HG02610 (cell line): ENCODE measurements at regions not wholly inside any gene's neighbourhood (a gene's known extent, or its start where the extent isn't known, plus 50 kb on each side); places are given as distances from the start of the nearest gene placed in this dataset.

Experiments
- ATAC-seq: cut with Tn5 transposase; IDR thresholded peaks from one replicate; pipeline ENCODE4 v1.9.1; 2021; ENCODE audit warnings: mild to moderate bottlenecking, moderate library complexity; ENCODE audit not compliant: unreplicated experiment

GRCh38 chr7:67413670-67414069 is 417.0 kb downstream of the TYW1 start:
- ATAC-seq, result no peak

- no peak for ATAC-seq
Observed at GRCh38 chr7:67414858-67415257, 418.2 kb downstream of the TYW1 start.

GRCh38 chr7:67422601-67423000 is 426.0 kb downstream of the TYW1 start:
- ATAC-seq, result no peak

GRCh38 chr7:67423065-67423464 is 426.4 kb downstream of the TYW1 start:
- ATAC-seq, result no peak

GRCh38 chr7:67426654-67427053 is 430.0 kb downstream of the TYW1 start:
- ATAC-seq, result no peak

GRCh38 chr7:67429735-67430134 is 433.1 kb downstream of the TYW1 start:
- ATAC-seq, result no peak

- no peak for ATAC-seq
Observed at GRCh38 chr7:67432536-67433234, 436.1 kb downstream of the TYW1 start.

GRCh38 chr7:67435894-67436535 is 439.4 kb downstream of the TYW1 start:
- ATAC-seq, result no peak

GRCh38 chr7:67438198-67438882 is 441.7 kb downstream of the TYW1 start:
- no peak for ATAC-seq

GRCh38 chr7:67438913-67439505 is 442.4 kb downstream of the TYW1 start:
- no peak for ATAC-seq

- no peak for ATAC-seq
Observed at GRCh38 chr7:67440321-67440720, 443.7 kb downstream of the TYW1 start.

GRCh38 chr7:67445728-67446127 is 449.1 kb downstream of the TYW1 start:
- no peak for ATAC-seq

GRCh38 chr7:67447297-67447696 is 450.7 kb downstream of the TYW1 start:
- no peak for ATAC-seq

- no peak for ATAC-seq
Observed at GRCh38 chr7:67448271-67448670, 451.6 kb downstream of the TYW1 start.

- no peak for ATAC-seq
Observed at GRCh38 chr7:67450171-67450570, 453.5 kb downstream of the TYW1 start.

- ATAC-seq, result no peak
Observed at GRCh38 chr7:67451306-67451705, 454.7 kb downstream of the TYW1 start.

GRCh38 chr7:67452516-67453026 is 455.9 kb downstream of the TYW1 start:
- ATAC-seq, result no peak

- ATAC-seq, result no peak
Observed at GRCh38 chr7:67453580-67454380, 457.1 kb downstream of the TYW1 start.

- ATAC-seq, result no peak
Observed at GRCh38 chr7:67455508-67455907, 458.9 kb downstream of the TYW1 start.

- ATAC-seq, result no peak
Observed at GRCh38 chr7:67462781-67463191, 466.2 kb downstream of the TYW1 start.

GRCh38 chr7:67463316-67463715 is 466.7 kb downstream of the TYW1 start:
- ATAC-seq, result no peak
